Activated T-helper 2 cell treated with anti-CD3 and anti-CD28 coated beads, Interferon-gamma antibody, Interleukin-2, Interleukin-4, amounts not matched to agents 10 μg/mL and 5 μg/mL and 100 μg/mL, durations not matched to agents 14 hours and 24 hours and 36 hours (primary cell): ENCODE measurements at regions not wholly inside any gene's neighbourhood (a gene's known extent, or its start where the extent isn't known, plus 50 kb on each side); places are given as distances from the start of the nearest gene placed in this dataset.

Experiments used
- DNase-seq: peaks from one replicate; pipeline ENCODE4 v3.0.0; 2021; ENCODE audit warnings: low spot score
- H3K27ac Mint-ChIP-seq: one replicate; pipeline ENCODE4 v1.8.0; 2021; ENCODE audit warnings: mixed read lengths
- H3K27me3 Mint-ChIP-seq: one replicate; pipeline ENCODE4 v1.8.0; 2021; ENCODE audit warnings: low read depth, mixed read lengths
- H3K36me3 Mint-ChIP-seq: one replicate; pipeline ENCODE4 v1.8.0; 2021; ENCODE audit warnings: low read depth, mixed read lengths
- H3K4me1 Mint-ChIP-seq: one replicate; pipeline ENCODE4 v1.8.0; 2021; ENCODE audit warnings: low read depth, mixed read lengths
- H3K4me3 Mint-ChIP-seq: one replicate; pipeline ENCODE4 v1.8.0; 2021; ENCODE audit warnings: low read depth, mild to moderate bottlenecking, moderate library complexity, mixed read lengths
- H3K9me3 Mint-ChIP-seq: one replicate; pipeline ENCODE4 v1.8.0; 2021; ENCODE audit warnings: mixed read lengths
- intact Hi-C: fragments of 100-400 bp; cut with micrococcal nuclease; formaldehyde crosslinking; loops from one replicate; pipeline ENCODE4 v1.15.1; 2023

- no peaks in the 10 kb centered on the region for H3K9me3 Mint-ChIP-seq
- no peak overlapping the region for H3K4me3 Mint-ChIP-seq
- H3K27ac Mint-ChIP-seq: no peak overlapping the region
- H3K36me3 Mint-ChIP-seq: peaks cover 47% of the 10 kb centered on the region
- DNase-seq: no peak
- no peaks in the 10 kb centered on the region for H3K27me3 Mint-ChIP-seq
- intact Hi-C loops: no loop called here
- peaks cover 20% of the 10 kb centered on the region for H3K4me1 Mint-ChIP-seq
Measured at GRCh38 chr6:144804246-144804790, 519.2 kb downstream of the UTRN start.

- Mint-ChIP-seq H3K27me3 (no peaks in the 10 kb centered on the region), H3K36me3 (peaks cover 47% of the 10 kb centered on the region), H3K4me3 (no peak overlapping the region), H3K9me3 (no peaks in the 10 kb centered on the region), H3K4me1 (peaks cover 23% of the 10 kb centered on the region), H3K27ac (no peak overlapping the region)
- no peak for DNase-seq
- intact Hi-C loops: no loop called here
Measured at GRCh38 chr6:144805049-144805448, 519.9 kb downstream of the UTRN start.

GRCh38 chr6:144806222-144806621 lies 521.1 kb downstream of the UTRN start:
- no peak overlapping the region for H3K4me3 Mint-ChIP-seq
- intact Hi-C loops: no loop called here

GRCh38 chr6:144809120-144809519 lies 524.0 kb downstream of the UTRN start:
- H3K27ac Mint-ChIP-seq: no peak overlapping the region
- H3K36me3 Mint-ChIP-seq: peaks cover 58% of the 10 kb centered on the region
- H3K4me3 Mint-ChIP-seq: no peak overlapping the region
- intact Hi-C loops: no loop called here
- no peak for DNase-seq
- peaks cover 23% of the 10 kb centered on the region for H3K4me1 Mint-ChIP-seq
- H3K9me3 Mint-ChIP-seq: no peaks in the 10 kb centered on the region
- no peaks in the 10 kb centered on the region for H3K27me3 Mint-ChIP-seq

More at GRCh38 chr6:144806222-144806621, 521.1 kb downstream of the UTRN start:
- Mint-ChIP-seq H3K27me3 (no peaks in the 10 kb centered on the region), H3K27ac (no peak overlapping the region), H3K9me3 (no peaks in the 10 kb centered on the region), H3K36me3 (peaks cover 52% of the 10 kb centered on the region), H3K4me1 (peaks cover 23% of the 10 kb centered on the region)
- no peak for DNase-seq

GRCh38 chr6:144809969-144810368 lies 524.8 kb downstream of the UTRN start:
- Mint-ChIP-seq H3K4me3 (no peak overlapping the region), H3K27ac (no peak overlapping the region), H3K4me1 (peaks cover 20% of the 10 kb centered on the region), H3K9me3 (no peaks in the 10 kb centered on the region), H3K36me3 (peaks cover 57% of the 10 kb centered on the region), H3K27me3 (no peaks in the 10 kb centered on the region)
- intact Hi-C loops: no loop called here
- no peak for DNase-seq

GRCh38 chr6:144811140-144811539 lies 526.0 kb downstream of the UTRN start:
- H3K36me3 Mint-ChIP-seq: peaks cover 61% of the 10 kb centered on the region
- no peaks in the 10 kb centered on the region for H3K27me3 Mint-ChIP-seq
- DNase-seq: no peak
- H3K27ac Mint-ChIP-seq: no peak overlapping the region
- intact Hi-C loops: no loop called here
- no peaks in the 10 kb centered on the region for H3K9me3 Mint-ChIP-seq
- H3K4me1 Mint-ChIP-seq: peaks cover 17% of the 10 kb centered on the region
- H3K4me3 Mint-ChIP-seq: no peak overlapping the region

GRCh38 chr6:144816936-144817335 lies 531.8 kb downstream of the UTRN start:
- Mint-ChIP-seq H3K4me3 (no peak overlapping the region), H3K9me3 (no peaks in the 10 kb centered on the region), H3K4me1 (peaks cover 6% of the 10 kb centered on the region), H3K36me3 (peaks cover 41% of the 10 kb centered on the region), H3K27ac (no peak overlapping the region), H3K27me3 (no peaks in the 10 kb centered on the region)
- intact Hi-C loops: no loop called here
- DNase-seq: no peak

GRCh38 chr6:144820270-144820669 lies 535.1 kb downstream of the UTRN start:
- Mint-ChIP-seq H3K36me3 (peaks cover 24% of the 10 kb centered on the region), H3K27ac (no peak overlapping the region), H3K27me3 (no peaks in the 10 kb centered on the region), H3K9me3 (no peaks in the 10 kb centered on the region), H3K4me1 (peaks cover 6% of the 10 kb centered on the region), H3K4me3 (no peak overlapping the region)
- no peak for DNase-seq
- intact Hi-C loops: no loop called here

GRCh38 chr6:144823131-144823530 lies 538.0 kb downstream of the UTRN start:
- Mint-ChIP-seq H3K9me3 (no peaks in the 10 kb centered on the region), H3K4me1 (peaks cover 6% of the 10 kb centered on the region), H3K27ac (no peak overlapping the region), H3K36me3 (peaks cover 33% of the 10 kb centered on the region), H3K4me3 (no peak overlapping the region), H3K27me3 (no peaks in the 10 kb centered on the region)
- intact Hi-C loops: no loop called here
- no peak for DNase-seq

- H3K4me1 Mint-ChIP-seq: peaks cover 6% of the 10 kb centered on the region
- peaks cover 35% of the 10 kb centered on the region for H3K36me3 Mint-ChIP-seq
- no peaks in the 10 kb centered on the region for H3K27me3 Mint-ChIP-seq
- no peak overlapping the region for H3K27ac Mint-ChIP-seq
- intact Hi-C loops: no loop called here
- no peak overlapping the region for H3K4me3 Mint-ChIP-seq
- no peak for DNase-seq
- H3K9me3 Mint-ChIP-seq: no peaks in the 10 kb centered on the region
Measured at GRCh38 chr6:144824018-144824417, 538.9 kb downstream of the UTRN start.

GRCh38 chr6:144834426-144835038 lies 549.4 kb downstream of the UTRN start:
- Mint-ChIP-seq H3K36me3 (peaks cover 49% of the 10 kb centered on the region), H3K4me3 (no peak overlapping the region), H3K4me1 (no peaks in the 10 kb centered on the region), H3K27ac (no peak overlapping the region), H3K9me3 (no peaks in the 10 kb centered on the region), H3K27me3 (no peaks in the 10 kb centered on the region)
- no peak for DNase-seq
- intact Hi-C loops: no loop called here

- H3K9me3 Mint-ChIP-seq: no peaks in the 10 kb centered on the region
- intact Hi-C loops: no loop called here
- no peaks in the 10 kb centered on the region for H3K27me3 Mint-ChIP-seq
- H3K4me1 Mint-ChIP-seq: no peaks in the 10 kb centered on the region
- no peak overlapping the region for H3K27ac Mint-ChIP-seq
- no peak for DNase-seq
- no peak overlapping the region for H3K4me3 Mint-ChIP-seq
- peaks cover 49% of the 10 kb centered on the region for H3K36me3 Mint-ChIP-seq
Measured at GRCh38 chr6:144835322-144835973, 550.3 kb downstream of the UTRN start.

- Mint-ChIP-seq H3K9me3 (no peaks in the 10 kb centered on the region), H3K36me3 (peaks cover 51% of the 10 kb centered on the region), H3K27me3 (no peaks in the 10 kb centered on the region), H3K4me3 (no peak overlapping the region), H3K27ac (no peak overlapping the region), H3K4me1 (no peaks in the 10 kb centered on the region)
- DNase-seq: no peak
- intact Hi-C loops: no loop called here
Measured at GRCh38 chr6:144840619-144841018, 555.5 kb downstream of the UTRN start.
